GM21423 (cell line): ENCODE measurements at regions not wholly inside any gene's neighbourhood (a gene's known extent, or its start where the extent isn't known, plus 50 kb on each side); places are given as distances from the start of the nearest gene placed in this dataset.

ENCODE experiments used
- ATAC-seq: cut with Tn5 transposase; IDR thresholded peaks from one replicate; pipeline ENCODE4 v1.9.1; 2021; ENCODE audit warnings: mild to moderate bottlenecking, moderate library complexity; ENCODE audit not compliant: unreplicated experiment

DNA sequence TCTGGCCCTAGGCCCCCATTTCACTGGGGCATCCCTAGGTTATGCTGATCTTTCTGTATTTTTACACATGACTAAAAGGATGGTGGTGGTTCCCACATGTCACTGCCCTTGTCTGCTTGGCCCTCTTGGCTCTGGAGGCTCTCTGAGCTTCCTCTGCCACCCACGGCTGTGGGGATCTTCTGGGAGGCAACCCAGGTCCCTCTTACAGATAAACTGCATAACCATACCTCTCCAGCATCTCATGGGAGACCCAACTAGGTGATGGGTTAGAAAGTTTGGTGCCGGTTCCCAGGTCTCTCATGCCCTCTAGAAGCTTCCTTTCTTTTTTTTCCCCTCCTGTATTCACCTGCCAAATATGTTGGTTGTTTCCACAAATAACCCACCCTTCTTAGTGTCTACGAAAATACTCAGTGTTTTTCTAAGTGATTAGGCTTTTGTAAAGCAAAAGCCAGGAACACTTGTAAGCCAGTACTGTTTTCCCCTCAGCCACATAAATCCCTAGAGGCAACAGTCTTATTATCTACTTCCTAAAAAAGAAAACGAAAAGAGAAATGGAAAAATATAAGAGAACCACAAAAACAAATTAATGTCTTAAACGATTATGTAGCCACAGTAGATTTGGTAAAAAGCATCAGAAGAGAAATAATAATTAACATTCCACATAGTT is 71.7 kb upstream of the SMLR1 start:
- no peak for ATAC-seq

DNA sequence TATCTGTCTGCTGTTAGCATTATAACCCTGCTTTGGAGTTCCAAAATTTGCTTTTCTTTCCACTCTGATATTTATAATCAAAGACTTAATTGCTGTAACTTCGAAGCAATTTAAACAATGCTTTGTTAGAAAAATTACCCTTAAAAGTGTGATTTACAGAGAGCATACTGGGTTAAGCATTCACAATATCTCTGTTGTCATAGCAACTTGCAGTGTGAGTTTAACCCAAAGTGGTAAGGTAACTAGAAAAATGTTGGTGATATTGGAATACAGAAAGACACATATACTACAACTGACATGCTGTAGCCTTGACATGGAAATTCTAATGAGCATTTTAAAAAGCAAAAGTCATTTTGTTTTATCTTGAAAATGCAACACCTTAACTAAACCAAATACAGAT is 70.4 kb upstream of the SMLR1 start:
- ATAC-seq = no peak

DNA sequence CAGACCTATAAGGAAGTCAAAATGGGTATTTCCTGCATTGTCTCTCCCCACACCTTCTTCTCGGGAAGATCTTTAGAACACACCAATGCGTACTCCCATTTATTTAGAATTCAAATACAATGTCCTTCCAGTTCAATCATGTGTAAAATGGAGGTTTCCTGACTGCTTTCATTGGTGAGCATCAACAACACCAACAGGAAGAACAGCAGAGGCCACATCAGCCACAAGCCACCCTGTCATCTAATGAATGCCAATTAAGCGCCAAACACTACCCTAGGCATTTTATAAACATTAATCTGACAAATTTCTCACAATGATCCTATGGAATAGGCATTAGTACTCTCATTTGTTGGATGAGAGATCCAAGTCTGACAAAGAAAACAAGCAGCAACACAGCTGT is 68.4 kb upstream of the SMLR1 start:
- no peak for ATAC-seq

DNA sequence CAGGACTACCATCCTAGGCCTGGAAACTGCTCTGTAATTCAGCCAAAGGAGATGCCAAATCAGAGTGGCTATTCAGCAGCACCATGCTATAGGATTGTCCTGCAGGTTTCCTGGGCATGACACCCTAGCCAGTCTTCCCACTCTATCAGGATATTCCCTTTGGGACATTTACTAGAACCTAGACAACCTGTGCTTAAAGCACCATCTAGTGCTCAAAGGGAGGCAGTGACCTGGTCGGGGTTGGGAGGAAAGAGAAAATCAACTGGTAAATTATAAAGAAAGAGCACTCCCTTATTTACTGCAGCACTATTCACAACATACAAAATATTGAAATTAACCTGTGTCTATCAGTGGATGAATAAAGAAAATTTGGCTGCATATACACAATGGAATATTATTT is 67.2 kb upstream of the SMLR1 start:
- no peak for ATAC-seq

DNA sequence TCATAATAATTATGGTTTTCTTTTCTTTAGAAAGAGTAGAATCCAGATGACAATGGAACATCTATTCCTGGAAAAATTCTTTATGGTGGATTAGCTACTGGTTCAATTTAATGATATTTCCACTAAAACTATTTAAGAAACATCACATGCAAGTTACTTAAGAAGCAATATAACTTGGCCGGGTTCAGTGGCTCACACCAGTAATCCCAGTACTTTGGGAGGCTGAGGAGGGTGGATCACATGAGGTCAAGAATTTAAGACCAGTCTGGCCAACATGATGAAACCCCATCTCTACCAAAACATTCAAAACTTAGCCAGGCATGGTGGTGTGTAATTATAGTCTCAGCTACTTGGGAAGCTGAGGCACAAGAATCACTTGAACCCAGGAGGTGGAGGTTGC is 65.9 kb upstream of the SMLR1 start:
- no peak for ATAC-seq

DNA sequence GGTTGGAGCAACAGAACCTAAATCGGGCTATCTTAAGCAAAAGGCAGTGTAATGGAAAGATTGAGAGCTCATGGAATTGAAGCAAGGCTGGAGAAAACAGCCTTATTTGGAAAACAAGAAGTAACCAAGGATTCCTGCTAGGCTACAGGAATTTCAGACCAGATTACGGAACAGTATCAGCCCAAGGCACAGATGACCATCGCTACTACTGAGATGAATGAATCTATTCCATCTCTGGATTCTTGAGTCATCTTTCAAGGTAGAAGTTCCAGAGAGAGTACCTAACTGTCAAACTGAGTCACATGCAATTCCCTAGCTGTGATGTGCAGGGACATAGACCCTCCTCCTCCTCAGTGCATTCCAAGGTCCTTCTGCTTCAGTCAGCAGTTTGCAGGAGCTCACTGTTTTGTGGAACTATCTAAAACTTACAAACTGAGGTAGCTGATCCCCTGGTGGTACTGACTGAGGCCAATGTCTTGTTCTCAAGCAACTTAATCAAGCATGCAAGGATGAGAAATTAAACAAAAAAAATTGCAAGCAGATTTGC is 62.0 kb upstream of the SMLR1 start:
- no peak for ATAC-seq

DNA sequence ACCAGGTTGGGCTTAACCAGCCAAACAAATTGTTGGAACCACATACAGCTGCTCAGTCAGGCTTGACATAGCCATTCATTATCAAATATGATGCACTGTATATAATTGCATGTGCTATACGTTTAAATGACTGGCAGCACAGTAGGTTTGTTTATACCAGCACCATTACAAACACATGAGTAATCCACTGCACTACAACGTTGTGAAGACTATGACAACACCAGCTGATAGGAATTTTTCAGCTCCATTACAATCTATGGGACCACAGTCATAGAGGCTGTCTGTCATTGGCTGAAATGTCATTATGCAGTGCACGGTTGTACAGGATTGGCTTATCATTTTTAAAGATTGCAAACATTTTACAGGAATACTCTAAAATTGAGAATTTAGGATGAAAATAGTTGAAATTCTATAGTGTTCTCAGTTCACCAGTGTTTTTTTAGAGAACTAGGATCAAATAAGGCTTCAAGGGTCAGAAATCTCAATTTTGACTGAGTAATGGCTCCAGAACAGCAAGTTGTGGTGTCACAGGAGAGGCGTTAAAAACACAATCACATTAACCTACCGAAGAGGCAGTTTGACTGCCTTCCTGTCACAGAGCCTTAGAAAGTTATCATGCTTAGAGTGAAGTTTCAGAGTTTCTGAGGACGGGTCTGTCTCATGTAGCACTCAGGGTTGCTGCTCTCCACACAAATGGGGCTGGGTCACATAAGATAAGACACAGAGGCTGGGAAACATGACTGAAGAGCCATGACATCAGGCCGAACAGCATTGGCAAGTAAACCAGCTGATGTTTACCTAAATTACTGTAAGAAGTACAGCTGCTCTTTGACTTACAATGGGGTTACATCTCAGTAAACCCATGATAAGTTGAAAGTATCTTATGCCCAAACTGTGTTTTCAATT is 60.7 kb upstream of the SMLR1 start:
- ATAC-seq = no peak

DNA sequence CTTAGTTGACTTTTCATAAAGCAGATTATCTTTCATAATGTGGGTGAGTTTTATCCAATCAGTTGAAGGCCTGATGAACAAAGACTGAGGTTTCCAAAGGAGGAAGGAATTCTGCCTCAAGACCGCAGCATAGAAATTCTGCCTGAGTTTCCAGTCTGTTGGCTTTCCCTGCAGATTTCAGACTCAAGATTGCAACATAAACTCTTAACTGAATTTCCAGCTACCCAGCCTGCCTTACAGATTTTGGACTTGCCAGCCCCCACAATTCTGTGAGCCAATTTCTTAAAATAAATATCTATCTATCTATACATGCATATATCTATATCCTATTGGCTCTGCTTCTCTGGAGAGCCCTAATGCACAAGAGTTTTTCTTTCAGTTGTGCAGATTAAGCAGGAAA is 57.3 kb upstream of the SMLR1 start:
- ATAC-seq = no peak

DNA sequence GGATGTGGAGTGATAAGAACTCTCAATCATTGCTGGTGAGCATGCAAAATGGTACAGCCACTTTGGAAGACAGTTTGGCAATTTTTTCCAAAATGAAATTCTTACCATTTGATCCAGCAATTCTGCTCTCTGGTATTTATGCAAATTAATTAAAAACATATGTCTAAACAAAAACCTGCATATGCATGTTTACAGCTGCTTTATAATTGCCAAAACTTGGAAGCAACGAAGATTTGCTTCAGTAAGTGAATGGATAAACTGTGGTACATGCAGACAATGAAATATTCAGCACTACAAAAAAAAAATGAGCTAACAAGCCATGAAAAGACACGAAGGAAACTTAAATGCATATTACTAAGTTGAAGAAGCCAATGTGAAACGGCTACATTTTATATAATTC is 55.5 kb upstream of the SMLR1 start:
- no peak for ATAC-seq

DNA sequence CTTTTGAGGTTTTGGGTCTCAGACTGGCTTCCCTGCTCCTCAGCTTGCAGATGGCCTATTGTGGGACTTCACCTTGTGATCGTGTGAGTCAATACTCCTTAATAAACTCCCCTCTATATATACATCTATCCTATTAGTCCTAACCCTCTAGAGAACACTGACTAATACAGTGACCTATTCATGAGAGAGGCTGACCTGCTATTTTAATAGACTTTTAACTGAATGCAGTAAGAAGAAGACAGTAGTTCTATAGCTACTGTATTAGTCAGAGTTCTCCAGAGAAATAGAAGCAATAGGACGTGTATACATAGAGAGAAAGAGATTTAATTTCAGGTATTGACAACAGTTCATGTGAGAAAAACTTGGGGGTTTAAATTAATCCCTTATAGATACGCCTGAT is 53.3 kb upstream of the SMLR1 start:
- ATAC-seq = no peak

DNA sequence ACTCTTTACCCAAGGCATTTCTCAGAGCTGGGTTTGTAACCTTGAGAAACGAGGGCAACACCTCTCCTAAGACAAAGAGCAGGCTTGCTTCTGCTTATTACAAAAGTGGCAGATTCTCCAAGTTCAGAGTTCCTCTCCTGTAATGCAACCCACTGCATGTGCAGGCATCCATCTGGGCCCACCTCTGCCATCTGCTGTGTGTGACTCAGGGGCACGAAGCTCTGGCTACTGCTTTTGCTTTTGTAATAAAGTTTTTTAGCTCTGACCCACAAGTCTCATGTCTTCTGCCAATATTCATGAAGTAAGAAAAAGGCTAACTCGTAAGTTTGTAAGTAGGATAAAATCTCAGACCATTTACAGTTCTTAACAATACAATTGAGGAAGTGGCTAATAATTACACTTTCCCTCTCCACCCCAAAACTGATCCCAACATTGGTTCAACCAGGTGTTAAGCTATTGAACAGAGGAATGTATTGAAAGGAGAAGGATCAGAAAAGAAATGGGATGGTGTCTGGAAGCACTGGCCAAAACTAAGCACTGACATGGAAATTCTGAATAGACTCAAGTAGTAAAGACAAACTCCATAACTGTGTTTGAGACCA is 51.7 kb upstream of the SMLR1 start:
- ATAC-seq = no peak

DNA sequence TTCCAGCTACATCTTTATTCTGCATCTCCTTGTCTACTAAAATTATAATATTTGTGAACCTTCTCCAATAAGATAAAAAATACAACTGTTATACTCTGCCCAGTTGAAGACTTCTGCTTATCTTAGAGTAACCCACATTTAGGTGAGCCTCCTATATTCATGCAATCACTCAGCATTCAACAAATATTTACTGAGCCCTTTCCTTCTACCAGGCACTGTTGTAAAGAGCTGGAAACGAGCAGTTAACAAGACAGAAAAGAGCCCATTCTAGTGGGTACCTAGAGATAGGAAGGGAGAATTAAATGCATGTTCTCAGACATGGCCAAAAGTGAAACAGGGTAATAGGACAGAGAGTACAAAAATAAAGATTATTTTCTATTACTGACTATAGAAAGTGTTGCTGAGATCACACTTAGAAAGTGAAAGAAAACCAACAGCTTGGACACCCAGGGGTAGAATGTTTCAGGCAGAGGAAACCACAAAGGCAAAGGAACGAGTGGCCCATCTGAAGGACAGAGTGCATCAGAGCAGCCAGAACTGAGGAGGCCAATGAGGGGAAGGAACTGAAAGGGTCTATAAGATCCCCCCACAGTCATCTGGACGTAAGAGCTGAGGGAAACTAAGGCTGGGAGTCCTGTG is 50.8 kb upstream of the SMLR1 start:
- ATAC-seq = peak; percentile 96
